ENCODE measurements at regions not wholly inside any gene's neighbourhood (a gene's known extent, or its start where the extent isn't known, plus 50 kb on each side); places are given as distances from the start of the nearest gene placed in this dataset.

GRCh38 chr4:31085689-31086088 lies 365.5 kb downstream of the PCDH7 start:
- ChIA-PET POLR2A (no interaction called here), CTCF (no interaction called here)
- peaks cover 29% of the 10 kb centered on the region for H3K4me1 ChIP-seq
- no peaks in the 10 kb centered on the region; the same call in 1 of the 2 replicates for H3K9me3 ChIP-seq
- no peak overlapping the region for H3K4me3 ChIP-seq (ENCODE audit: low read depth, low read length)
- no peaks in the 10 kb centered on the region for H3K27me3 ChIP-seq (replicated peaks; ENCODE audit: control insufficient read depth, insufficient read depth, low read length)
- no peaks in the 10 kb centered on the region for H3K9me3 Mint-ChIP-seq (ENCODE audit: unreplicated experiment)
- H3K4me1 Mint-ChIP-seq (ENCODE audit: low read depth, unreplicated experiment), result peaks cover 6% of the 10 kb centered on the region
- H3K27me3 Mint-ChIP-seq (ENCODE audit: insufficient read depth, unreplicated experiment), result no peaks in the 10 kb centered on the region
- H3K4me3 Mint-ChIP-seq (ENCODE audit: unreplicated experiment), result no peak overlapping the region
- intact Hi-C loops (cut with micrococcal nuclease; ENCODE audit: unreplicated experiment), result no loop called here
- no peaks in the 10 kb centered on the region for H3K36me3 Mint-ChIP-seq (ENCODE audit: insufficient read depth, unreplicated experiment)
- no peaks in the 10 kb centered on the region for H3K36me3 ChIP-seq (ENCODE audit: control insufficient read depth, insufficient read depth, low read length)
- DNase-seq, result no peak
- H3K27ac Mint-ChIP-seq (ENCODE audit: unreplicated experiment), result no peak overlapping the region
- no TSS peak for BruUV-seq (replicated peaks)
- TF ChIP-seq CTCF (IDR thresholded peaks at IDR 0.05; ENCODE audit: insufficient read depth in 1 of 2, low read depth in 1 of 2, low read length in 1 of 2, severe bottlenecking in 1 of 2, unreplicated experiment in 1 of 2), result no peak

GRCh38 chr4:31086756-31087330 lies 366.7 kb downstream of the PCDH7 start:
- H3K36me3 Mint-ChIP-seq (ENCODE audit: insufficient read depth, unreplicated experiment), result no peaks in the 10 kb centered on the region
- peaks cover 6% of the 10 kb centered on the region for H3K4me1 Mint-ChIP-seq (ENCODE audit: low read depth, unreplicated experiment)
- no peaks in the 10 kb centered on the region for H3K27me3 ChIP-seq (replicated peaks; ENCODE audit: control insufficient read depth, insufficient read depth, low read length)
- intact Hi-C loops (cut with micrococcal nuclease; ENCODE audit: unreplicated experiment), result no loop called here
- BruUV-seq (replicated peaks), result no TSS peak
- H3K4me3 Mint-ChIP-seq (ENCODE audit: unreplicated experiment), result no peak overlapping the region
- H3K9me3 ChIP-seq, result no peaks in the 10 kb centered on the region; the same call in 1 of the 2 replicates
- H3K36me3 ChIP-seq (ENCODE audit: control insufficient read depth, insufficient read depth, low read length), result no peaks in the 10 kb centered on the region
- no peaks in the 10 kb centered on the region for H3K27me3 Mint-ChIP-seq (ENCODE audit: insufficient read depth, unreplicated experiment)
- DNase-seq, result no peak
- CTCF ChIA-PET, result no interaction called here
- H3K27ac Mint-ChIP-seq (ENCODE audit: unreplicated experiment), result no peak overlapping the region
- no peak for TF ChIP-seq CTCF (IDR thresholded peaks at IDR 0.05; ENCODE audit: insufficient read depth in 1 of 2, low read depth in 1 of 2, low read length in 1 of 2, severe bottlenecking in 1 of 2, unreplicated experiment in 1 of 2)
- no peaks in the 10 kb centered on the region for H3K9me3 Mint-ChIP-seq (ENCODE audit: unreplicated experiment)
- POLR2A ChIA-PET, result no interaction called here
- H3K4me1 ChIP-seq, result peaks cover 26% of the 10 kb centered on the region
- no peak overlapping the region for H3K4me3 ChIP-seq (ENCODE audit: low read depth, low read length)

- no peak overlapping the region for H3K4me3 Mint-ChIP-seq (ENCODE audit: unreplicated experiment)
- no TSS peak for BruUV-seq (replicated peaks)
- H3K4me3 ChIP-seq (ENCODE audit: low read depth, low read length), result no peak overlapping the region
- H3K36me3 Mint-ChIP-seq (ENCODE audit: insufficient read depth, unreplicated experiment), result no peaks in the 10 kb centered on the region
- intact Hi-C loops (cut with micrococcal nuclease; ENCODE audit: unreplicated experiment), result loop anchor here (1.0 kb wide), 1 partner anchor 45 kb away; no protein-coding TSS in a partner anchor
- no peak for TF ChIP-seq CTCF (IDR thresholded peaks at IDR 0.05; ENCODE audit: insufficient read depth in 1 of 2, low read depth in 1 of 2, low read length in 1 of 2, severe bottlenecking in 1 of 2, unreplicated experiment in 1 of 2)
- DNase-seq, result peak in 1 of 2 experiments; percentile 10
- H3K9me3 ChIP-seq, result no peaks in the 10 kb centered on the region
- POLR2A ChIA-PET, result no interaction called here
- no peaks in the 10 kb centered on the region for H3K36me3 ChIP-seq (ENCODE audit: control insufficient read depth, insufficient read depth, low read length)
- H3K9me3 Mint-ChIP-seq (ENCODE audit: unreplicated experiment), result no peaks in the 10 kb centered on the region
- peaks cover 6% of the 10 kb centered on the region for H3K4me1 Mint-ChIP-seq (ENCODE audit: low read depth, unreplicated experiment)
- CTCF ChIA-PET, result interaction anchor here (0.6 kb wide), 1 partner anchor 370 kb away, joined by 3 read pairs; no protein-coding TSS in a partner anchor
- no peaks in the 10 kb centered on the region for H3K27me3 ChIP-seq (replicated peaks; ENCODE audit: control insufficient read depth, insufficient read depth, low read length)
- peaks cover 26% of the 10 kb centered on the region for H3K4me1 ChIP-seq
- peak overlapping the region; percentile 55 for H3K27ac Mint-ChIP-seq (ENCODE audit: unreplicated experiment)
- H3K27me3 Mint-ChIP-seq (ENCODE audit: insufficient read depth, unreplicated experiment), result no peaks in the 10 kb centered on the region
Observed at GRCh38 chr4:31088600-31089230, 368.5 kb downstream of the PCDH7 start.

All from Caco-2 (cell line).